H54 (cell line): ENCODE measurements at regions not wholly inside any gene's neighbourhood (a gene's known extent, or its start where the extent isn't known, plus 50 kb on each side); places are given as distances from the start of the nearest gene placed in this dataset.

Experiments
- DNase-seq: peaks from one replicate; pipeline ENCODE4 v3.0.0; 2011; ENCODE audit warnings: low spot score, mixed read lengths; ENCODE audit not compliant: insufficient read length
- FAIRE-seq: peaks from 3 replicates; lab custom pipeline; 2011; peaks lifted over from hg19 to GRCh38; lab: Jason Lieb, UNC
- POLR2A ChIP-seq: IDR thresholded peaks from 2 replicates; pipeline ENCODE4 v1.6.1; 2011; ENCODE audit warnings: low read depth, mild to moderate bottlenecking, low read length

- TF ChIP-seq POLR2A, result no peak
- DNase-seq (no peak), FAIRE-seq (peak; percentile 64)
Observed at GRCh38 chr14:51431033-51431709, 191.1 kb downstream of the TMX1 start.

GRCh38 chr14:51431741-51432140, 191.7 kb downstream of the TMX1 start:
- no peak for TF ChIP-seq POLR2A
- FAIRE-seq (no peak), DNase-seq (no peak)

- no peak for DNase-seq
- TF ChIP-seq POLR2A, result no peak
- no peak for FAIRE-seq
Observed at GRCh38 chr14:51432302-51432948, 192.4 kb downstream of the TMX1 start.

GRCh38 chr14:51436630-51437029, 196.6 kb downstream of the TMX1 start:
- no peak for FAIRE-seq

GRCh38 chr14:51439896-51440295, 199.8 kb downstream of the TMX1 start:
- FAIRE-seq (no peak), DNase-seq (no peak)
- TF ChIP-seq POLR2A, result no peak

More at GRCh38 chr14:51436630-51437029, 196.6 kb downstream of the TMX1 start:
- DNase-seq, result no peak
- no peak for TF ChIP-seq POLR2A

- no peak for DNase-seq
- no peak for FAIRE-seq
- no peak for TF ChIP-seq POLR2A
Observed at GRCh38 chr14:51441001-51441400, 201.0 kb downstream of the TMX1 start.

GRCh38 chr14:51442513-51443175, 202.6 kb downstream of the TMX1 start:
- FAIRE-seq, result peak; percentile 95
- no peak for TF ChIP-seq POLR2A
- no peak for DNase-seq

- DNase-seq, result no peak
- no peak for TF ChIP-seq POLR2A
- no peak for FAIRE-seq
Observed at GRCh38 chr14:51443195-51444018, 203.4 kb downstream of the TMX1 start.

GRCh38 chr14:51444353-51445000, 204.4 kb downstream of the TMX1 start:
- no peak for FAIRE-seq
- no peak for DNase-seq

GRCh38 chr14:51445001-51445390, 204.9 kb downstream of the TMX1 start:
- no peak for TF ChIP-seq POLR2A
- FAIRE-seq (no peak), DNase-seq (no peak)

More at GRCh38 chr14:51444353-51445000, 204.4 kb downstream of the TMX1 start:
- no peak for TF ChIP-seq POLR2A

GRCh38 chr14:51446771-51447170, 204.9 kb upstream of the FRMD6 start:
- FAIRE-seq (no peak), DNase-seq (no peak)
- no peak for TF ChIP-seq POLR2A

- no peak for FAIRE-seq
Observed at GRCh38 chr14:51447411-51447810, 204.3 kb upstream of the FRMD6 start.

GRCh38 chr14:51448831-51449670, 202.7 kb upstream of the FRMD6 start:
- FAIRE-seq (no peak), DNase-seq (no peak)
- TF ChIP-seq POLR2A, result no peak

More at GRCh38 chr14:51447411-51447810, 204.3 kb upstream of the FRMD6 start:
- no peak for TF ChIP-seq POLR2A
- no peak for DNase-seq
